ENCODE measurements at regions not wholly inside any gene's neighbourhood (a gene's known extent, or its start where the extent isn't known, plus 50 kb on each side); places are given as distances from the start of the nearest gene placed in this dataset.
A peak's percentile ranks its signal among the peaks of the same experiment; 100 is the strongest.
"Not testable (repeated sequence)": the region's sequence is repeated elsewhere in the genome, so short reads cannot be mapped to it uniquely, and the experiment has no call there.

DNA sequence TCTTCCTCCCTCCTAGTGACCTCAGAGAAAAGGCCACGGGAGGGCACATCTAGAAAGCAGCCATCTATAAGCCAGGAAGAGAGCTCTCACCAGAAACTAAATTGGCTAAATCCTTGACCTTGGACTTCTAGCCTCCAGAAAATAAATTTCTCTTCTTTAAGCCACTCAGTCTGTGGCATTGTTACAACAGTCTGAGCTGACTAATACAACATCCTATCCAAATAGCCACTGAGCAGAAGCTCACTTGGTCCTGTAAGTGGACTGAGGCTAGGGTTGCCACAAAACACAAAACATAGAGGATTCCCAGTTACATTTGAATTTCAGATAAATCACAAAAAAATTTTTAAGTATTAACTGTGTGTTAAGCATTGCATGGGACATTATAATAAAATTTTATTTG, 383.4 kb downstream of the MLLT3 start:
- no peak for DNase-seq (ENCODE audit: low spot score)

GRCh38 chr9:20237686-20238085, 384.6 kb downstream of the MLLT3 start:
- DNase-seq (ENCODE audit: low spot score): no peak

DNA sequence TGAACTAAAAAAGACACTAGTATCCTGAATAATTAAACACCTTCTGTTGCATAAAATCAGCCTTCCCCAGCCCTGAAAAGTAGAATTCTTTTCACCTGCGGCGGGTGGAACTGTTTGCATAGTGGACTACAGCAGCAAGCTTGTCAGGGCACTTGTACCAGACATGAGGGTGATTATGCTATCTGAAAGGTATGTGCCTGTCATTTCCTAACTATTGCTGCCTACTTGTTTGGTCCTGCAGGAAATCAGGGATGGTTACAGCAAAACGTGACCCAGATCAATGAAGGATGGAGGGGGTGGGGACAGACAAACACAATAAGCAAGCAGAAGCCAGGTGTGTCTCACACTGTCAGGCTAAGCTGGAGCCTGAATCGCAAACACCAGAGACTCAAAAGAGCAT, 385.6 kb downstream of the MLLT3 start:
- no peak for DNase-seq (ENCODE audit: low spot score)

- DNase-seq (ENCODE audit: low spot score): not testable (repeated sequence)
Measured at GRCh38 chr9:20235206-20235605, 387.1 kb downstream of the MLLT3 start.

DNA sequence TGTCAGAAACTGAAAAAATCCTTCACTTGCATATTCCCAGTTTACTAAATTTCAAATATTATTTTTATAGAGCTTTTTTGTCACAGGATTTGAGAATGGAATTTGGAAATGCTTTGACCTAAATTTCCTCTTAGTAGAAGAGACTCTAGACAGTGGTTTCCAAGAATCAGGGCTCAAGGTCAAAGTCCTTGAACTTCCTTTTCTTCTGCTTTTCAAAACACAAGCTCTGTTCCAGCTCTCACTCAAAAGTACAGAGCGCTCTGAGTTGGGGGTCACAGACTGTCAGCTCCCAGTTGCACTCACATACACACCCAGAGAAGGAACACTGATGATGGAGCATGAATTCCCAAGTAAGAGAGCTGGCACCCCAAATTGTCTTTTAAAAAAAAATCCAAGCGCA, 394.2 kb downstream of the MLLT3 start:
- DNase-seq (ENCODE audit: low spot score): no peak

- DNase-seq (ENCODE audit: low spot score): no peak
Measured at GRCh38 chr9:20227166-20227874, 395.0 kb downstream of the MLLT3 start.

DNA sequence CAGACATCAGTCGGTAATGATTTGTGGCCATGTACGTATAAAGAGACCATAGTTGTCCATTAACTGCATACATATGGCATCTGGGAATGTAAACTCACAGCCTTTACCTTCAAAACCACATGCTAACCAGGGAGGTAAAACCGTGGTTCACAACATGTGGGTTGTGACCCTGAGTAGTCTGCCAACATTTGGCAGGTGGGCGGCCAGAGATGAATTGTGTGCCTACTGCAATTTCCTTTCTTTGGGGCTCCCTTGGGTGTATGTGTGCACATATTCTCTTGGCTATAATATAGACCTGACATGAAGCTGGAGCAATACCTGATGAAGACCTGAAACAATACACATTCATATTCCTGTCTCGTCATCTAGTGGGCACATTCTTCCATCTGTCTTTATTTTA, 396.0 kb downstream of the MLLT3 start:
- no peak for DNase-seq (ENCODE audit: low spot score)

DNA sequence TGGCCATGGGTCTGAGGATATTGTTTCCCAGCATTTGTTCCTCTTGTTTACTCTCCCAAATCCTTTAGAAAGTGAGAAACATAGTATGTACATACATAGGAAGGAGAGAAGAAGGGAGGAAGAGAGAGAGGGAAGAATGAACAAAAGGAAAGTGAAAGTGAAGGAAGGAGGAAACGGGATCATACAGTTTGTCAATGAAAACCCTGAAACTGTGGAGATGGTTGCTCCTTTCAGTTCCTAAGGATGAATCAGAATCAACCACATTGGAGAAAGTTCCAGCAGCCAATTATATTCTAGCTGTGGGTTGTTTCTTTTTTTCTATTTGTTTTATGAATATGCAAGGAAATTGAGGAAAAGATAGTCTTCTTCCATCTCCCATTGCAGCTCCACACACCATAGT, 396.5 kb downstream of the MLLT3 start:
- DNase-seq (ENCODE audit: low spot score): no peak

GRCh38 chr9:20224756-20225155, 397.5 kb downstream of the MLLT3 start:
- no peak for DNase-seq (ENCODE audit: low spot score)

GRCh38 chr9:20220286-20220685, 402.0 kb downstream of the MLLT3 start:
- no peak for DNase-seq (ENCODE audit: low spot score)

DNA sequence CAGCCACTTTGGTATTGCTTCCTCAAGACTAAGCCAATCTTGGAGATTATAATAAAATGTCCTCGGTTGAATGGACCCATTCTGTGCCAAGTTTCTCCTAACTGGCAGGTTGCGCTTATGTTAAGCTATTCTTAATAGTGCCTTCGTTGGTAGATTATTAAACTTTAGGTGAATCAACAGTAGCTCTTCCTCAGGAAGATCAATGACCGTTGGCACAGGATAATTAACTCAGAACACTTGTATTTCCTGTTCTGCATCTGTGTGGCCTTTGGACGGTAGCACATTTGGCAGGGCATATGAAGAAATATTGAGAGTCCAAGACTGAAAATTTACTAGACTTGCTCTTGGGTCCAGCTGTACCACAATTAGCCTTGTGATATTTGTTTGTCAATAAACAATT, 402.9 kb downstream of the MLLT3 start:
- DNase-seq (ENCODE audit: low spot score): no peak

DNA sequence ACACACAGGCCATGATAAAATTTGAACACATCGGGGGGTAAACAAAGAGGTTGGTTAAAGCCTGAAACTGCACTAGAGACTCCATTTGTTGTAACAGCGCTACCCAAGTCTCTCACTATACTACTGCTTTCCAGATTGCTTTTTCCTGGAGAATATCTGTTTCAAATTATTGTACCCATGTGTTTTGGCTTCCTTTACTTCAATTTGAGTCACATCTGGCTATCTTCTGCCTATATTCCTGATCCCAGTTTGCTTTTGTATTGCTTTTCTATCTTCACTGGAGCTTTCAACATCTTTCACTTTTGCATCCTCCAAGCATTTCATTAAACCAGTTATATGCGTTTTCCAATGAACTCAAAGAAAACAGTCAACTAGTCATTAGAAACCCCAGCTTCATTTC, 404.7 kb downstream of the MLLT3 start:
- no peak for DNase-seq (ENCODE audit: low spot score)

DNA sequence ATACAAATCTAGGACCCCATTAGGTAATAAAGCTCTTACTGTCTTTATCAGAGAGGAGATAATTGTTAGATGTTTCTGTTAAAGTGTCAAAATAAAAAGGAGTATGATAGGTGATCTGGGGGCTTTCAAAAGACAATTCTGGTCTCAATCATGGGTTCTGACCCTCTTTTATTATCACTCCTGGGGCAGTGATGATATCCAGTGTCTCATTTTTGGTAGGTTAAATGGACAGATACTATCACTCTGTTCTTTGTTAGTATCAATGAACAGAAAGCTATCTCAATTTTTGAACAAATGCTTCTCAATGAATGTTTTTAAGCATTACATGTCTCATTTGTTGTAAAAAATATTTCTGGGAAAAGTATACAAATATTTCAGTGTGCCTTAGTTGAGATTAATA, 405.9 kb downstream of the MLLT3 start:
- no peak for DNase-seq (ENCODE audit: low spot score)

- DNase-seq (ENCODE audit: low spot score): no peak
Measured at GRCh38 chr9:20215552-20215951, 406.7 kb downstream of the MLLT3 start.

DNA sequence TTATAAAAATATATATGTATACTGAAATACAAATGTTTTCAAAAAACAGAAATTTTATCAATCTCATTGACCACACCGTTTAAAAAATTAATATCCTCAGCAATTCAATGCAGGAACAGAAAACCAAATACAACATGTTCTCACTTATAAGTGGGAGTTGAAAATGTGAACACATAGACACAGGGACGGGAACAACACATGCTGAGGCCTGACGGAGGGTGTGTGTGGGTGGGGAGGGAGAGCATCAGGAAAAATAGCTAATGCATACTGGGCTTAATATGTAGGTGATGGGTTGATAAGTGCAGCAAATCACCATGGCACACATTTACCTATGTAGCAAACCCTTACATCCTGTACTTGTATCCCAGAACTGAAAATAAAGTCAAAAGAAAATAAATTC, 409.5 kb downstream of the MLLT3 start:
- DNase-seq (ENCODE audit: low spot score): no peak

GRCh38 chr9:20209391-20210340, 412.6 kb downstream of the MLLT3 start:
- DNase-seq (ENCODE audit: low spot score): no peak

DNA sequence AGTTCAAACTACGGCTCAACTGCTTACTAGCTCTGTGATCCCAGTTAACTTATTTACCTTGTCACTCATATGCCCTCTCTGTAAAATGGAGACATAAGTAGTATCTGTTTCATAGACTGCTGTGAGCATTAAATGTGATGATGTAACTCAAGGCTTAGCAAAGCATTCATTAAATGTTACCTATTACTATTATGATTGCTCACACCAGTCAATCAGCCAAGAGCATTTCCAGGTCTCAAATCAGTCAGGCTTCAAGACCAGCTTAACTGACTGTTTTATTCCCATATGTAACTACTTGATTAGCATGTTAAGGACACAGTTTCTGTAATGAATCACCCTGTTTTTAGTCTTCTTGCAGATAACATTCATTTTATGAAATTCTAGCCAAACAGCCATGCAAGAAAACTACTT, 413.3 kb downstream of the MLLT3 start:
- no peak for DNase-seq (ENCODE audit: low spot score)

DNA sequence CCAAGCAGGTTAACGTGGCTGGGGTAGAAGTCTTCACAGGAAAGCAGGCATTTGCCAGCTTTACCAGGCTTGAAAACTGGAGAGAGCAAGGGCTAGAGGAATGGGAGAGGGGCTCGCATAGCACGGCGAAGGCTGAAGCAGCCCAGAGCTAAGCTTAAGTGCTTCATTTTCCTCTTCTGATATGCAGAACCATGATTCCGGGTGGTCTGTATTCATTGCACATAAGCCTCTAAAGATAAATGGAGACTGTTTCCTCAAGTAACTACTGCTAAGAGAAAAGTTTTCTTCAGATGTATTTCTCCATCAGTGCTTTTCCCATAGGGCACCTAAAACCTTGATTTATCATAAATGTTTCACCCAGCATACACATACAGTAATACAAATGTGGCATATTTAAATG, 414.1 kb downstream of the MLLT3 start:
- DNase-seq (ENCODE audit: low spot score): no peak

DNA sequence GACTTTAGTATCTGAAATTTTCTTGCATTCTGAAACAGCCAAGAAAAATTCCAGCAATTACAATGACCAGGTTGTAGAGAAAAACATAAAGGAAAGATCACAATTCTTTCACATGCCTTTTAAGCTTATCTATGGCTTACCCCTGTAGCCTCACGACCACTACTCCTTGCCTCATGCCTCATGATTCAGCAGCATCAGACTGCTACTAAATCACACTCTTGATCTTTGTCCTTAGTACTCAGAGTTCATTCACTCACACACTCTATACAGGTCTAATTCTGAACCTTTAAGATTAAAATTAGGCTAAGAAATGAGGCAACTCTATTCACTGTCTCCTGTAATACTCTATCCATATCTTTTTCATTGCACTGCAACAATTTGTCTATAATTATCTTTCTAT, 415.1 kb downstream of the MLLT3 start:
- no peak for DNase-seq (ENCODE audit: low spot score)

- peak; percentile 32 for DNase-seq (ENCODE audit: low spot score)
Measured at GRCh38 chr9:20205821-20206220, 416.5 kb downstream of the MLLT3 start.

DNA sequence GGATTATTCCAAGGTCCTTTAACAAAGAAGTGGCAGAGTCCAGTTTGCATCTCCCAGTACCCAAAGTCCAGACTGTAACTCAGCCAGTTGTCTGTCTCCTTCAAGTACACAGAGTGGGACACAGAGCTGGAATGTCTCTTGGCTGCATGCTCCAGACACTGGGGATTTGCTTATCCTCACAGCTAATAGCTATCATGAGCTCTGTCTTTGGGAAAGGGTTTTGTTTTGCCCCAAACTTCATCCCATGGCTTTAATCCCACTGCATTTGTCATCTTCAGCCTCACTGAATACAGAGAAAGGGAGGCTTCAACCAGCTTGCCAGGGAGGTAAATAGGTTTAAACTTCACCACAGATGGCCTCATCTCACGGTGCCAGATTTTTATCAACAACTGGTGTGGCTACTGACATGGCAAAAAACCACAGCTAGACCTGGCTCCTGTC, 412.2 kb upstream of the SLC24A2 start:
- DNase-seq (ENCODE audit: low spot score): no peak

DNA sequence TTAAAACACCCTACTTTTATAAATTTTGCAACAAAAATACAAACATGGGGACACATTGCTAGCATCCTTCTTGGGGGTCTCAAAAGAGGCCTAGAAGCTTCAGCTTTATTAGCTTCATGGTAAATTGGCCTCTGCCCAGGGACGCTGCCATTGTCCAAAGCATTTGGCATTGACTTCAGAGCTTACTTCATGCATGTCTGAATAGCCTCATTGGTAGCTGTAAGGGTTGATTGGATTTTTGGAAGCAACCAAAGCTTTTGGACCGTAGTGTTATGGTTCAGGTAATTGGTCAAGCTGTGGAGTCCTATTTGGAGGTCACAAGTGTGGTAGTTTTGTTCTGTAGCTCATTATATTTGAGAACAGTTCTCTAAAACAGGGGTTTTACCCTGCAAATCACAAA, 411.7 kb upstream of the SLC24A2 start:
- no peak for DNase-seq (ENCODE audit: low spot score)

- no peak for DNase-seq (ENCODE audit: low spot score)
Measured at GRCh38 chr9:20199111-20199510, 410.3 kb upstream of the SLC24A2 start.

Data from GM03348 (cell line).